Activated naive CD4-positive, alpha-beta T cell treated with anti-CD3 and anti-CD28 coated beads, Interleukin-2, amount 10 ng/mL, durations not matched to agents 7 days and 5 days (primary cell): ENCODE measurements at regions not wholly inside any gene's neighbourhood (a gene's known extent, or its start where the extent isn't known, plus 50 kb on each side); places are given as distances from the start of the nearest gene placed in this dataset.

Experiments used
- CTCF ChIA-PET: fragments of 350-600 bp; sonication (Branson Sonifier 250); formaldehyde crosslinking; loops from one replicate; lab custom pipeline; 2021; ENCODE audit warnings: antibody characterized with exemption; lab: Charles Lee
- DNase-seq: peaks from one replicate; pipeline ENCODE4 v3.0.0-alpha.2; 2020
- H3K27ac Mint-ChIP-seq: one replicate; pipeline ENCODE4 v1.8.0; 2021; ENCODE audit warnings: mild to moderate bottlenecking, moderate library complexity, mixed read lengths
- H3K27me3 Mint-ChIP-seq: one replicate; pipeline ENCODE4 v1.8.0; 2021; ENCODE audit warnings: mild to moderate bottlenecking, mixed read lengths
- H3K36me3 Mint-ChIP-seq: one replicate; pipeline ENCODE4 v1.8.0; 2021; ENCODE audit warnings: mixed read lengths
- H3K4me1 Mint-ChIP-seq: one replicate; pipeline ENCODE4 v1.8.0; 2021; ENCODE audit warnings: mixed read lengths
- H3K4me3 Mint-ChIP-seq: one replicate; pipeline ENCODE4 v1.8.0; 2021; ENCODE audit warnings: mild to moderate bottlenecking, moderate library complexity, mixed read lengths
- H3K9me3 Mint-ChIP-seq: one replicate; pipeline ENCODE4 v1.8.0; 2021; ENCODE audit warnings: mixed read lengths

- H3K36me3 Mint-ChIP-seq: no peaks in the 10 kb centered on the region
- H3K4me3 Mint-ChIP-seq: no peak overlapping the region
- no peaks in the 10 kb centered on the region for H3K27me3 Mint-ChIP-seq
- no peaks in the 10 kb centered on the region for H3K4me1 Mint-ChIP-seq
- no peak for DNase-seq
- CTCF ChIA-PET: no interaction called here
- no peak overlapping the region for H3K27ac Mint-ChIP-seq
- no peaks in the 10 kb centered on the region for H3K9me3 Mint-ChIP-seq
Measured at GRCh38 chr12:43132291-43132690, 419.7 kb downstream of the ADAMTS20 start.

- H3K4me3 Mint-ChIP-seq: no peak overlapping the region
- H3K36me3 Mint-ChIP-seq: no peaks in the 10 kb centered on the region
- no peak overlapping the region for H3K27ac Mint-ChIP-seq
- DNase-seq: no peak
- no peaks in the 10 kb centered on the region for H3K4me1 Mint-ChIP-seq
- CTCF ChIA-PET: no interaction called here
- no peaks in the 10 kb centered on the region for H3K9me3 Mint-ChIP-seq
- H3K27me3 Mint-ChIP-seq: no peaks in the 10 kb centered on the region
Measured at GRCh38 chr12:43131301-43131700, 420.7 kb downstream of the ADAMTS20 start.

- CTCF ChIA-PET: no interaction called here
- Mint-ChIP-seq H3K36me3 (no peaks in the 10 kb centered on the region), H3K4me3 (no peak overlapping the region), H3K27me3 (no peaks in the 10 kb centered on the region), H3K4me1 (no peaks in the 10 kb centered on the region), H3K27ac (no peak overlapping the region), H3K9me3 (no peaks in the 10 kb centered on the region)
- DNase-seq: no peak
Measured at GRCh38 chr12:43127886-43128549, 424.0 kb downstream of the ADAMTS20 start.

GRCh38 chr12:43126652-43127375 is 425.2 kb downstream of the ADAMTS20 start:
- CTCF ChIA-PET: no interaction called here
- Mint-ChIP-seq H3K4me1 (no peaks in the 10 kb centered on the region), H3K36me3 (no peaks in the 10 kb centered on the region), H3K9me3 (no peaks in the 10 kb centered on the region), H3K27me3 (no peaks in the 10 kb centered on the region), H3K27ac (no peak overlapping the region), H3K4me3 (no peak overlapping the region)
- DNase-seq: no peak

DNA sequence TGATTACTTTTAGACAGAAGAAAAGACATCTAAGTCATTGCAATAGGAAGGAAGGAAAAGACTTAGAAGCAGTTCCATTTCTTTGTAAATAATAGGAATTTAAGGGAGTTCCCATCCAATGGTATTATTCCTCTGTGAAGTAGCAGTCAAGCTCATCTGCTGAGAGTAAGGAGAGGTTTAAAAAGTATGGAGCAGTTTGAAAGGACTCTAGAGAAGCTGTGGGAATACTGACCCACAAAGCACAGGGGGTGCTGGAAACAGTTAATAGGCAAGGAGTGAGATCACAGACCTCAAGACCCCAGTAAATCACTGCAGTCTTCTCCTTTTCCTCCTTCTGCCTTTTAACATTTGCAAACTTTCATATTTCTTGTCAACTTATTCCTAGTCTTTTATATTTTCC is 428.5 kb downstream of the ADAMTS20 start:
- DNase-seq: no peak
- no peaks in the 10 kb centered on the region for H3K36me3 Mint-ChIP-seq
- no peak overlapping the region for H3K4me3 Mint-ChIP-seq
- H3K4me1 Mint-ChIP-seq: no peaks in the 10 kb centered on the region
- H3K9me3 Mint-ChIP-seq: no peaks in the 10 kb centered on the region
- no peaks in the 10 kb centered on the region for H3K27me3 Mint-ChIP-seq
- H3K27ac Mint-ChIP-seq: no peak overlapping the region
- CTCF ChIA-PET: no interaction called here

GRCh38 chr12:43120150-43120549 is 431.9 kb downstream of the ADAMTS20 start:
- H3K27ac Mint-ChIP-seq: no peak overlapping the region
- H3K9me3 Mint-ChIP-seq: no peaks in the 10 kb centered on the region
- DNase-seq: no peak
- no peak overlapping the region for H3K4me3 Mint-ChIP-seq
- H3K36me3 Mint-ChIP-seq: no peaks in the 10 kb centered on the region
- CTCF ChIA-PET: no interaction called here
- no peaks in the 10 kb centered on the region for H3K4me1 Mint-ChIP-seq
- no peaks in the 10 kb centered on the region for H3K27me3 Mint-ChIP-seq

DNA sequence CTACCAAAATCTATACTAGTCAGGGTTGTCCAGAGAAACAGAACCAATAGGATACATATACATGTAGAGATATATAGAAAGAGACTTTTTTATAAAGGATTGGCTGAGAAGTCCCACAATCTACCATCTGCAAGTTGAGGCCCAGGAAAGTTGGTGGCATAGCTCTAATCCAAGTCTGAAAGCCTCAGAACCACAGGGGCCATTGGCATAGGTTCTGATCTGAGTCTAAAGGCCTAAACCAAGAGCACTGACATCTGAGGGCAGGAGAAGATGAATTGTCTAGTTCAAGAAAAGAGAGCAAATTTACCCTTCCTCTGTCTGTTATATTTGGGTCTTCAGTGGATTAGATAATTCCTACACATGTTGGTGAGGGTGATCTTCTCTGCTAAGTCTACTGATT is 433.1 kb downstream of the ADAMTS20 start:
- H3K27ac Mint-ChIP-seq: no peak overlapping the region
- CTCF ChIA-PET: no interaction called here
- DNase-seq: no peak

GRCh38 chr12:43118234-43118633 is 433.8 kb downstream of the ADAMTS20 start:
- Mint-ChIP-seq H3K4me1 (no peaks in the 10 kb centered on the region), H3K36me3 (no peaks in the 10 kb centered on the region), H3K27ac (no peak overlapping the region), H3K27me3 (no peaks in the 10 kb centered on the region), H3K4me3 (no peak overlapping the region), H3K9me3 (no peaks in the 10 kb centered on the region)
- CTCF ChIA-PET: no interaction called here
- no peak for DNase-seq

More for the DNA sequence above, 433.1 kb downstream of the ADAMTS20 start:
- Mint-ChIP-seq H3K4me3 (no peak overlapping the region), H3K9me3 (no peaks in the 10 kb centered on the region), H3K4me1 (no peaks in the 10 kb centered on the region), H3K36me3 (no peaks in the 10 kb centered on the region), H3K27me3 (no peaks in the 10 kb centered on the region)

- Mint-ChIP-seq H3K4me1 (no peaks in the 10 kb centered on the region), H3K27ac (no peak overlapping the region), H3K9me3 (no peaks in the 10 kb centered on the region), H3K27me3 (no peaks in the 10 kb centered on the region), H3K36me3 (no peaks in the 10 kb centered on the region), H3K4me3 (no peak overlapping the region)
- no peak for DNase-seq
- CTCF ChIA-PET: no interaction called here
Measured at GRCh38 chr12:43117226-43117930, 434.6 kb downstream of the ADAMTS20 start.

DNA sequence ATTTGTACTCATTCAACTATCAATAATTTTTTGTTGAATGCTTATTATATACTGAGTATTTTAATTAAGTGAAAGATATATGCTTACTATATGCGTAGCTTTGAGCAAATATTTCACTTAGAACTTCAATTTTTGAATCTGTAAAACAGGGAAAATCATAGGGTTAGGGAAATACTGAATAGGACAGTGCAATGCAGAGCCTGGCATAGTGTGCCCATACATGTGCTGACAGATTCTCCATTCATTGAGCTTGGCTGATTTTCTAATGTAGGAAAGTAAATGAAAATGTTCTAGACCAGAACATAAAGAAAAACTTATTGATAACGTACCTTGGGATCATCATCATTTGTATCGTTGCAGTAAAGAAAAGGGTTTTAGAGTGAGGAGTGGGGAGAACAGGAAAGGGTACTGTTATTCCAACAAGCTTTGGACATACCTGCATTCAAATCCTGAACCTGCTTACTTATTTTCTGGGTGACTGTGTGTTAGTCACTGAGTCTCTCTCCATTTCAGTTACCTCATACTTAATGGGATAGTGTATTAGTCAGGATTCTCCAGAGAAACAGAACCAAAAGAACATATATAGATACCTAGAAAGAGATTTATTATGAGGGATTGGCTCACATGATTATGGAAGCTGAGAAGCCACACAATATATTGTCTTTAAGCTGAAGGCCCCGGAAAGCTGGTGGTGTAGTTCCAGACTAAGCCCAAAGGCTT is 436.4 kb downstream of the ADAMTS20 start:
- Mint-ChIP-seq H3K36me3 (no peaks in the 10 kb centered on the region), H3K4me3 (no peak overlapping the region), H3K4me1 (no peaks in the 10 kb centered on the region), H3K27me3 (no peaks in the 10 kb centered on the region), H3K9me3 (no peaks in the 10 kb centered on the region), H3K27ac (no peak overlapping the region)
- DNase-seq: no peak
- CTCF ChIA-PET: no interaction called here

GRCh38 chr12:43114316-43114715 is 437.7 kb downstream of the ADAMTS20 start:
- CTCF ChIA-PET: no interaction called here
- H3K27me3 Mint-ChIP-seq: no peaks in the 10 kb centered on the region
- H3K9me3 Mint-ChIP-seq: peaks cover 3% of the 10 kb centered on the region
- H3K36me3 Mint-ChIP-seq: no peaks in the 10 kb centered on the region
- H3K27ac Mint-ChIP-seq: no peak overlapping the region
- no peak overlapping the region for H3K4me3 Mint-ChIP-seq
- no peak for DNase-seq
- H3K4me1 Mint-ChIP-seq: no peaks in the 10 kb centered on the region

DNA sequence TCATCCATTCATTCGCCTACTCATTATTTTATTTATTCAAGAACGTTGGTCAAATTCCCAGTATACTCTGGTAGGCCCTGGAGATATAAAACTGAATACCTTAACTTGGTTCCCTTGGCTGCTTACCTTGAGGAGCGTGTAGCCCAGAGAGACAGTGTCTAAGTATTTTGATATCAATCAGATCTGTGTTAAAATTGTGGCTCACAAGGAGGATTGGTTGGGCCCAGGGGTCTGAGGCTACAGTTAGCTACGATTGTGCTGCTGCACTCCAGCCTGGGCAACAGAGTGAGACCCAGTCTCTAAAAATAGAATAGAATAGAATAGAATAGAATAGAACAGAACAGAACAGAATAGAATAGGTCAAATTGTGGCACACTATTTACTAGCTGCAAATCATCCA is 438.4 kb downstream of the ADAMTS20 start:
- no peaks in the 10 kb centered on the region for H3K27me3 Mint-ChIP-seq
- DNase-seq: no peak
- H3K36me3 Mint-ChIP-seq: no peaks in the 10 kb centered on the region
- peaks cover 3% of the 10 kb centered on the region for H3K9me3 Mint-ChIP-seq
- no peak overlapping the region for H3K27ac Mint-ChIP-seq
- CTCF ChIA-PET: no interaction called here
- H3K4me3 Mint-ChIP-seq: no peak overlapping the region
- no peaks in the 10 kb centered on the region for H3K4me1 Mint-ChIP-seq

DNA sequence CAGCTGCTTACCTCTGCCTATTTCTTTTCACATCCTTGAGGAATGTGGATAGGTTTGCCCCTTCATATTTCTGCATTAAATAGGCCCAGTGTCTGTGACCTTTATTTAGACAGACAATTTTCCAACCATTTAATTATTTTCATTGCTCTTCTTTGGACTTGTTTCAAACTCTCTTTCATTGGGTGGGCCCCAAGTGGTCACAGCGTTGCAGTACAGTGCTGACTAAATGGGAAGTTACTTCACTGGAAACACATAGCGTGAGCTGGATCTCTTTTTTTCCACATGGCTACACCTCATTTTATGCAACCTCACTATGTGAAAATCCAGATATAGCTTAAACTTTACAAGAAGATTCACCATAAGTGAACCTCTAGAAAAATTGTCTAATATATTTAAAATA is 438.9 kb downstream of the ADAMTS20 start:
- Mint-ChIP-seq H3K27ac (no peak overlapping the region), H3K27me3 (no peaks in the 10 kb centered on the region), H3K4me3 (no peak overlapping the region), H3K4me1 (no peaks in the 10 kb centered on the region), H3K36me3 (no peaks in the 10 kb centered on the region), H3K9me3 (peaks cover 3% of the 10 kb centered on the region)
- CTCF ChIA-PET: no interaction called here
- no peak for DNase-seq

- Mint-ChIP-seq H3K9me3 (peaks cover 3% of the 10 kb centered on the region), H3K36me3 (no peaks in the 10 kb centered on the region), H3K4me1 (no peaks in the 10 kb centered on the region), H3K27me3 (no peaks in the 10 kb centered on the region), H3K27ac (no peak overlapping the region), H3K4me3 (no peak overlapping the region)
- no peak for DNase-seq
- CTCF ChIA-PET: no interaction called here
Measured at GRCh38 chr12:43112101-43112920, 439.7 kb downstream of the ADAMTS20 start.
